ENCODE measurements at regions not wholly inside any gene's neighbourhood (a gene's known extent, or its start where the extent isn't known, plus 50 kb on each side); places are given as distances from the start of the nearest gene placed in this dataset.

- no peaks in the 10 kb centered on the region for H3K9me3 ChIP-seq (ENCODE audit: low read depth)
- no peak for TF ChIP-seq CTCF (IDR thresholded peaks at IDR 0.05; ENCODE audit: low read depth, low read length)
- no peaks in the 10 kb centered on the region for H3K4me1 ChIP-seq (ENCODE audit: low read depth)
- H3K27ac ChIP-seq: no peak overlapping the region
- no peaks in the 10 kb centered on the region for H3K27me3 ChIP-seq
- H3K4me3 ChIP-seq: no peak overlapping the region
- no peak for DNase-seq (ENCODE audit: low read depth in 1 of 2, low spot score in 1 of 2)
- no peaks in the 10 kb centered on the region for H3K36me3 ChIP-seq
Measured at GRCh38 chr3:20264900-20265567, 79.0 kb upstream of the SGO1 start.

DNA sequence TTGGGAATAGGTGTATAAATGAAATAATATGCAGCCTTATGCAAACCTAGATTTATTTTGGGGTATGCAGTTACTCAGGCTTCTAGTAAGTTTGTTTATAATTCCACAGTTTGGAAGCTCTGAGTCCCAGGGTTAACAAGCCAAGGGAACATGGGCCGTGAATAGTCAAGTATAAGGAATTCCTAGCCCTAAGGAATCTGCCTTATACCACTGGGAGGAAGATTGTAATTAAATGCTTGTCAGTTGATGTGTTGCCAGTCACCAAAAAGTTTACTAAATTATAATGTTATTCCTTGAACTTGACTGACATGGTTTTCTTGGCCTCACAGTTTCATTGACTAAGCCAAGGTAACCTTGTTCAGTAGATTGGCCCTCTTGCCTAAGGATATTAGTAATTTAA, 72.4 kb upstream of the SGO1 start:
- Histone ChIP-seq H3K4me1 (ENCODE audit: low read depth) (no peaks in the 10 kb centered on the region), H3K36me3 (no peaks in the 10 kb centered on the region), H3K27me3 (no peaks in the 10 kb centered on the region), H3K27ac (no peak overlapping the region), H3K4me3 (no peak overlapping the region), H3K9me3 (ENCODE audit: low read depth) (no peaks in the 10 kb centered on the region)
- TF ChIP-seq CTCF (IDR thresholded peaks at IDR 0.05; ENCODE audit: low read depth, low read length): no peak
- DNase-seq (ENCODE audit: low read depth in 1 of 2, low spot score in 1 of 2): no peak

- DNase-seq (ENCODE audit: low read depth in 1 of 2, low spot score in 1 of 2): no peak
Measured at GRCh38 chr3:20256144-20256543, 70.1 kb upstream of the SGO1 start.

DNA sequence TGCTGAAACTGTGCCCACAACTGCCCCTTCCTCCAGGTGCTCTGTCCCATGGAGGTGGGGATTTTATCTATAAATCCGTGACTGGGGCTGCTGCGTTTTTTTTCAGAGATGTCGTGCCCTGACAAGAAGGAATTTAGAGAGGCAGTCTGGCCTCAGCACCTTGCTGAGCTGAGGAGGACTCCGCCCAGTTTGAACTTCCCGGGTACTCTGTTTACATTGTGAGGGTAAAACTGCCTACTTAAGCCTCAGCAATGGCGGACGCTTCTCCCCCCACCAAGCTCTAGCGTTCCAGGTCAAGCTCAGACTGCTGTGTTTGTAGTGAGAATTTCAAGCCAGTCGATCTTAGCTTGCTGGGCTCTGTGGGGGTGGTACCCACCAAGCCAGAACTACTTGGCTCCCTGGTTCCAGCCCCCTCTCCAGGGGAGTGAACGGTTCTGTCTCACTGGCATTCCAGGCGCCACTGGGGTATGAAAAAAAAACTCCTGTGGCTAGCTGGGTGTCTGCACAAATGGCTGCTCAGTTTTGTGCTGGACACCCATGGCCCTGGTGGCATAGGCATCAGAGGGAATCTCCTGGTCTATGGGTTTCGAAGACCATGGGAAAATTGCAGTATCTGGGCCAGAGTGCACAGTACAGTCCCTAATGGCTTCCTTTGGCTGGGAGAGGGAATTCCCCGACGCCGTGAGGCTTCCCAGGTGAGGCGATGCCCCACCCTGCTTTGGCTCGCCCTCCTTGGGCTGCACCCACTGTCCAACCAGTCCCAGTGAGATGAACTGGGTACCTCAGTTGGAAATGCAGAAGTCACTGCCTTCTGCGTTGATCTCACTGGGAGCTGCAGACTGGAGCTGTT, 68.5 kb upstream of the SGO1 start:
- no peak for DNase-seq (ENCODE audit: low read depth in 1 of 2, low spot score in 1 of 2)
- H3K4me1 ChIP-seq (ENCODE audit: low read depth): no peaks in the 10 kb centered on the region
- H3K36me3 ChIP-seq: no peaks in the 10 kb centered on the region
- no peaks in the 10 kb centered on the region for H3K27me3 ChIP-seq
- H3K4me3 ChIP-seq: no peak overlapping the region
- TF ChIP-seq CTCF (IDR thresholded peaks at IDR 0.05; ENCODE audit: low read depth, low read length): no peak
- H3K9me3 ChIP-seq (ENCODE audit: low read depth): no peaks in the 10 kb centered on the region
- H3K27ac ChIP-seq: no peak overlapping the region

More at GRCh38 chr3:20256144-20256543, 70.1 kb upstream of the SGO1 start:
- no peaks in the 10 kb centered on the region for H3K9me3 ChIP-seq (ENCODE audit: low read depth)
- H3K36me3 ChIP-seq: no peaks in the 10 kb centered on the region
- no peak for TF ChIP-seq CTCF (IDR thresholded peaks at IDR 0.05; ENCODE audit: low read depth, low read length)
- no peak overlapping the region for H3K27ac ChIP-seq
- H3K4me3 ChIP-seq: no peak overlapping the region
- H3K4me1 ChIP-seq (ENCODE audit: low read depth): no peaks in the 10 kb centered on the region
- H3K27me3 ChIP-seq: no peaks in the 10 kb centered on the region

- Histone ChIP-seq H3K36me3 (no peaks in the 10 kb centered on the region), H3K9me3 (ENCODE audit: low read depth) (no peaks in the 10 kb centered on the region), H3K4me1 (ENCODE audit: low read depth) (no peaks in the 10 kb centered on the region), H3K27ac (no peak overlapping the region), H3K27me3 (no peaks in the 10 kb centered on the region), H3K4me3 (no peak overlapping the region)
- TF ChIP-seq CTCF (IDR thresholded peaks at IDR 0.05; ENCODE audit: low read depth, low read length): no peak
- no peak for DNase-seq (ENCODE audit: low read depth in 1 of 2, low spot score in 1 of 2)
Measured at GRCh38 chr3:20250786-20251185, 64.8 kb upstream of the SGO1 start.
